ENCODE measurements at regions not wholly inside any gene's neighbourhood (a gene's known extent, or its start where the extent isn't known, plus 50 kb on each side); places are given as distances from the start of the nearest gene placed in this dataset.
"Not testable (repeated sequence)": the region's sequence is repeated elsewhere in the genome, so short reads cannot be mapped to it uniquely, and the experiment has no call there.

DNA sequence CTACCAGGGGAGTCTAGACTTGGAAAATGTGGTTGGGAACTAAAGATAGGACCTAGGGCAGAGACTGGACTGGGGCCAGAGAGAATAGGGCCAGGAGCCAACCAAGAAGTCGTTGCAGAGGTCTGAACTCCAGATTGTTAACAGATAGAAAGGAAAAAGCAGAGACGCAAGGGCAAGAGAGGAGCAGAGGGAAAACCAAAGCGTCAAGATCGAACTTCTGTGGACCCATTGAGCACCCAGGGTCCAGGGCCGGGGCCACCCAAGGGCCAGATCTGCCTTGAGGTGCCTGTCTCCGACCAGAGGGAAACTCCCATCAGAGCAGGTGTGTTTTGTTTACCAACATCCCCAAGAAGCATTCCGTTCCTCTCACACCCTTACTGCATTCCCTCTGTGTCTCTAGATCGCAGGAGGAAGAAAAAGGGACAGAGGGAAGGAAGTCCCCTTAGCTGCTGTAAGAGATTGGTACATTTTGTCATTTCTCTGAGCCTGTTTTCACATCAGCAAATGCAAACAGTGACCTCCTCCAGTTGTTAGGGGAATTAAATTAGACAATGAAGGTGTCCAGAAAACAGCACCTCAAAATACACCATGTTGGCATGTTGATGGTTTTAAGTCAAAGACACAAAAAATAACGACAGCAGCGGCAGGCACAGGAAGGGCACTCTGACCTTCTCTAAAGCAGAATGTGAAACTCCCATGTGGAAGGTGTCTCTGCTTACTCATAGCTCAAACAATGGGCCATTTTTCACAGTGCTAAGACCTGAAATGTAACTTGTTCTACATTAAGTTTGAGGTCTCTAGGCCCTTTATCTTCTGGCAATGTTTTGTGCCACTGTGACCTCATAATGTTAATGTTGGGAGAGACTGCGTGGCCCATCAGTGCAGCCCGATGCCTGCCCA, 105.8 kb upstream of the RAB4A start:
- DNase-seq: no peak

DNA sequence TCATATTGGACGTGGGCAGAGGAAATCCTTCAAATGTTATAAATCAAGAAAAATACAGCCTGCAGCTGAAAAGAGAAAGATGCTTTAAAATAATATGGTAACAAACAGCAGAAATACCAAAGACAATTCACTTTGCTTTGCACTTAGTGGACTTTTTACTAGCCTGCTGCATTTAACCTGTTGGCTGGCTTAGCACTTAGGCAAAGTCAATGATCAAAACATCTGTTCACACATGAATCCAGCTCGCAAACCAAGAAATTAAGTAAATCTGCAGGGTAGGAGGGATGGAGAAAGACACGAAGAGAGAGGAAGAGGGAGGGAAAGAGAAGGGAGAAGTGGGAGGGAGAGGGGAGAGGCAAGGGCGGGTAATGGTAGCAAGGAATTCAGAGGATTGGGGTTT, 103.6 kb upstream of the RAB4A start:
- DNase-seq: no peak

DNA sequence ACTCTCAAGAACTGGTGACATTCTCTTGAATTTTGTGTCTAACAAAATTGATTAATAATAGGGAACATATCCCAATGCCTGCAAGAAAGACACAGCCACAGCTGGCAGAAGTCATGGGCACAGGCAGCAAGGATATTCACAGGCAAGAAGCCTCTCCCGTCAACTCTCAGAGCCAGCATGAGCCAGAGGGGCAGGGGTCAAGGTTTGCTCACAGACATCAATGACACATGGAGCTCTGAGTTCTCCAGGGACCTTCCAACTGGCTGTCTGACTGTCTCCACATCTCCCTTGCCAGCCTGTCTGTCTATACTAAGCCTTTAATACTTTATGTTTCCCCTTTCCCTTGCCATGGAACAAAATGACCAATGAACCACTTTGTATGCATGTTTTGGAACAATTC, 101.5 kb upstream of the RAB4A start:
- DNase-seq: no peak

DNA sequence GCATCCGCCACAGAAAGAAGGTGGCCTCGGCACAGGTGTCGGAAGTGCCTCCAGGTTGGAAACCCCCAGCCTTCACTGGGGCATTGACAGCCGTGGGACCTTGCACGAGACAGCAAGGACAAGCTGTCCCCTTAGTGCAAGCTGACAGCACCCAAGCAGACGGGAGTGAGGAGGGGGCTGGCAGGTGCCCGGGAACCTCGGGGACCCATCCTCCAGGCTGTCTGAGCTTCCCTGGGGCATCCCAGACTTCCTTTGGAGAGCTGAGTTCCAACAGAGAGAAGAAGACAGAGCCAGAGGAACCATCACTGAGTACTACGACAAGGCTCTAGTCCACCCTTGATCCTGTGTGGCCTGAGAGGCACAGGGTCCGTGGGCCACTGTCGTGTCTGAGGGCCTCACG, 100.6 kb upstream of the RAB4A start:
- no peak for DNase-seq

DNA sequence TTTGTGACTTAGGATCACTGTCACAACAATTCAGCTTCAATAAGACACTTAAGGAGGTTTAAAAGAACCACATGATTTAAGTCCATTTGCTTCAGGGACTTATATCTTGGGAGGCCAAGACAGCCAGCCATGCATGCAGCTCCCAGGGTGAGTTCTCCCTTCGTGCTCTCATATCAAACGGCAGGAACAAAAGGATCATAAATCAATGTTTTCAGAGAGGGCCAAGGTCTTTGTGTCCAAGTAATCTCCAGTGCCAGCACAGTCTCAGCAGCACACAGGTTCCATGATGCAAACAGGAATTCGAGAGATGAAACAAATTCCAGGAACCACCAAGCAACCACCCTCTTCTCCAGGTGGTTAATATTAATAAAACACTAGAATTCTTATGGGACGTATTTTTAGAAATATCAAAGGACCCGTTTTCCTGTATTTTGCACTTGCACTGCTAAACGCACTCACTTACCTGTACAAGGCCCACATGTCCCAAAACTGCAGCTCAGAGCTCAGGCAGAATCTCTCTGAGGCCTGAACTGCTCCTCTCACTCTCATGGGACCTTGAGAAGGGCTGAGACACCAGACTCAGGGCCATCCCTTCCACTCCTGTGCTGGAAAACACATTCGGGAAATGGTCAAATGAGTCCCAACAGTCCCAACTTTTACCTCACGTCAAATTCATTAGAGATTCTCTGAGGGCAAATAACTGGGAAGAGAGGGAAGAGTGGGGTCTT, 100.0 kb upstream of the RAB4A start:
- no peak for DNase-seq

DNA sequence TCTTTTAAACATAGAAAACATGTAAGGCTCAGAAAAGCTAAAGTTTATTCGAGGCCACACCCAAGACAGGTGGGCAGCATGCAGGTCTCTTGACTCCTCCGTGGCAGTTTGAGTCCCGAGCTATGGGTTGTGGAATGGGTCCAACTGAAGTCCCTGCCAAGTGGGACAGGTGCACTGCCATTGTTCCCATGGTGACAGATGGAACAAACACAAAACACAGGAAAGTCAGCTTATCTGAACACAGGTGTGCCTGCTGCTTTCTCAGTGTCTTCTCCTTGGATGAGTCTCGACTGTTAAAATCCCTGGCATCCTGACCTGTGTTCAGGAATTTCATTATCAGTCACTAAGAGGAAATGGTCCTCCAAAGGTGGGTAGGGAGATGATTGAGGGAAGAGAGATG, 99.0 kb upstream of the RAB4A start:
- DNase-seq: no peak

DNA sequence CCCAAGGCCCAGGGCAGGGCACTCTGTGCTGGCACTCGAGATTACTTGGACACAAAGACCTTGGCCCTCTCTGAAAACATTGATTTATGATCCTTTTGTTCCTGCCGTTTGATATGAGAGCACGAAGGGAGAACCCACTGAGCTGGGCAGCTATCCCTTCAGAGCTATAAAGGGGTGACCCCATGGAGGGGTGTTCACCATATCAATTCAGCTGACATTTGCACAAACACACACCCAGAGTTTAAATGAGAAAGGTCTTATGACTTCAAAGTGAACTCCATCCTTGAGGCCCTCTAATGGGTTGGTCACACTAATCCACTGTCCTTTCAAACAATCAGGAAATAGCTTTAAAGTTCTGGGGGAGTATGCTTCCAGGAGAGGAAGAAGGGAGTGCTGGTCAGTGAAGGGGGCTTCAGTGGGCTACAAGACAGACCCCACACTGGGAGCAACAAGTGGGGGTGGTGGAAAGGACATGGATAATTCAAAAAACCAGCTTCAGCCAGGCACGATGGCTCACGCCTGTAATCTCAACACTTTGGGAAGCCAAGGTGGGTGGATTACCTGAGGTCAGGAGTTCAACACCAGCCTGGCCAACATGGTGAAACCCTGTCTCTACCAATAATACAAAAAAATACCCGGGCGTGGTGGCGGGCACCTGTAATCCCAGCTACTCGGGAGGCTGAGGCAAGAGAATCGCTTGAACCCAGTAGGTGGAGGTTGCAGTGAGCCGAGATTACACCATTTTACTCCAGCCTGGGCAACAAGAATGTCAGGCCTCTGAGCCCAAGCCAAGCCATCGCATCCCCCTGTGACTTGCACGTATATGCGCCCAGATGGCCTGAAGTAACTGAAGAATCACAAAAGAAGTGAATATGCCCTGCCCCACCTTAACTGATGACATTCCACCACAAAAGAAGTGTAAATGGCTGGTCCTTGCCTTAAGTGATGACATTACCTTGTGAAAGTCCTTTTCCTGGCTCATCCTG, 97.1 kb upstream of the RAB4A start:
- DNase-seq: not testable (repeated sequence)

DNA sequence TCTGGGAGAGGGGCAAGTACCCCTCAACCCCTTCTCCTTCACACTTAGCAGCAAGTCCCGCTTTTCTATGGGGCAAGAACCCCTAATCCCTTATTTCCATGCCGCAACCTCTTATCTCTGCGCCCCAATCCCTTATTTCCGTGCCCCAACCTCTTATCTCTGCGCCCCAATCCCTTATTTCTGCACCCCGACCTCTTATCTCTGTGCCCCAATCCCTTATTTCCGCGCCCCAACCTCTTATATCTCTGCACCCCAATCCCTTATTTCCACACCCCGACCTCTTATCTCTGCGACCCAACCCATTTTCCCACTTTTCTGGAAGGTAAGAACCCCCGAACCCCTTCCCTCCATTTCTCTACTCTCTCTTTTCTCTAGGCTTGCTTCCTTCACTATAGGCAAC, 95.6 kb upstream of the RAB4A start:
- DNase-seq: not testable (repeated sequence)

DNA sequence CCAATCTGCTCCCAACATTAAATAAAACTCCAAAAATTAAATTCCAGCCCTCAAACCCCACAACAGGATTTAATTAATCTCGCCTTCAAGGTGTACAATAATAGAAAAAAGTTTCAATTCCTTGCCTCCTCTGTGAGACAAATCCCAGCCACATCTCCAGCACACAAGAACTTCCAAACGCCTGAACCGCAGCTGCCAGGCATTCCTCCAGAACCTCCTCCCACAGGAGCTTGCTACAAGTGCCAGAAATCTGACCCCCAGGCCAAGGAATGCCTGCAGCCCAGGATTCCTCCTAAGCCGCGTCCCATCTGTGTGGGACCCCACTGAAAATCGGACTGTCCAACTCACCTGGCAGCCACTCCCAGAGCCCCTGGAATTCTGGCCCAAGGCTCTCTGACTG, 94.5 kb upstream of the RAB4A start:
- not testable (repeated sequence) for DNase-seq

DNA sequence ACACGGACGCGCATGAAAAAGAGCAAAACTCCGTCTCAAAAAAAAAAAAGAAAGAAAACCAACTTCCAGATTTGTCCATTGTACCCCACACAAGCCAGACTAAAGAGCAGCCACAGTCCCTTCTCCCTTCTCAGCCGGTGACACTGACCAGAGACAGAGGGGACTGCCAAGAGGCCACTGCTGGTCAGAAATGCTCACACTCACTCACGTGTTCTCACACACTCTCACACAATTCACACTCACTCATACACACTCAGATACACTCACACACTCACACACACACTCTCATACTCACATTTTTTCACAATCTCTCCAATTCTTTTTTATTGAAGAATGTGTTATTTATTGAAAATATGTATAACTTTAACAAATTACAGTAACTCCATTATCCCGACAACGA, 90.8 kb upstream of the RAB4A start:
- no peak for DNase-seq

DNA sequence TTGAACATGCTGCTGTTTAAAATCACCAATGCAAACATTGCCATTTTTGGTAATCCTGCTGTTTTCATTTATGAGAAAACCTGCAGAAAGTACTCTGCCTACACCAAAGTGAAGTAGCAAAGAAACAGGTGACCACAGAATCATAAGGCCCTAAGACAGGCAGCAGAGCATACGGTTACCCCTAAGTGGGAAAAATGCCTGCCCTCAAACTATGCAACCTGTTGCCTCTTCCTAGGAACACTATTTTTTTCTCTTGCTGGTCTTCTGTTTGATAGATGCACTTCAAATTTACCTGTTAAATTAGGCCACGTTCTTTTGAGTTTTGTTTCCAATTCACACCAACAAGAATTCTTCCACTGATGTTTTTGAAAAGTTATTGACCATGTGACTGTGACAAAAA, 89.5 kb upstream of the RAB4A start:
- no peak for DNase-seq

DNA sequence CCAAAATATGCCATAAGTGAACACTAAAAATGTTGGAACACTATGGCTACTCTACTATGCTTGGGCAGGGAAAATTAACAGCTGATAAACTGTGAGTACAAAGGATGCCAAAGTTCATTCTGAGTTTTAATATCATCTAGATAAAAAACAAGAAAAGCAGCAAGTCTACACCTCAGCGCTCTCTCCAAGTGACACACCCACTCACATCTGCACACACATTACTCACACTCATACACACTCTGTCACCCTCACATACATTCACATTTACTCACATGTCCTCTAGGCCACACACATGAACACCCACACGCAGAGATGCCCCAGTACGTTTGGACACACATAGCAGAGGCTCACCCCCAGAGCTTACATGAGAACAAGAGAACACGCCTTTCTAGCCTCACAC, 87.3 kb upstream of the RAB4A start:
- no peak for DNase-seq

DNA sequence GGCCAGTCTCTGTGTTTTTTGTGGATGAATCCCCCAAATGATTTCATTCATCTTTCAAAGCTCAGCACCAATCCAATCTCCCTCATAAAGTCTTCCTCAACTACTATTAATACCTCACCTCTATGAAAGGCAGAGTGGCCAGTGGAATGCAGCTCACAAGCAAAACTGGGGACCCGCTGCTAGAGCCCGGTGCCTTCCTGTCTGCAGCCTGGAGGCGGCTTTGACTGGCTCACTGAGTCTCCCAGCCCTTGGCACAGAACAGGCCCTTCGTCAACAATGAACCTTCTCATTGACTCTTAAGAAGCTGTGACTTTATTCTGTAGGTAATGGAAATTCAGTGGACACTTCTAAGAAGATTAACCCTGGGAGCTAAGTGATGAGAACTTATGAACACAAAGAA, 86.8 kb upstream of the RAB4A start:
- DNase-seq: no peak

DNA sequence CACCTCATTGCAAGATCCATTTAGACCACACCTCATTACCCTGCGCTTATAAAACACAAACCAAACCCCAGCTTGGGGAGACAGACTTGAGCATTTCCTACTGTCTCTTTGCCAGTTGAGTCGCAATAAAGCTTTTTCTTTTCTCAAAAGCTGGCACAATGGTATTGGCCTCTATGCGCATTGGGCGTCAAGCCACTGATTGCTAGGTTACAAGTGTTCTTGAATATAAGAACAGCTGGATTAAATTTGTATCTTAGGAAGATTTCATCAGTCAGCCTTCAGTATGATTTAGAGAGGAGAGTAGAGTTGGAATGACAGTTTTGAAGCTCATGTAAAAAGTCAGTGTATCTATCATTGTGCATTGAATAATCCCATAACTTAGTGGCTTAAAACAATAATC, 84.9 kb upstream of the RAB4A start:
- no peak for DNase-seq

DNA sequence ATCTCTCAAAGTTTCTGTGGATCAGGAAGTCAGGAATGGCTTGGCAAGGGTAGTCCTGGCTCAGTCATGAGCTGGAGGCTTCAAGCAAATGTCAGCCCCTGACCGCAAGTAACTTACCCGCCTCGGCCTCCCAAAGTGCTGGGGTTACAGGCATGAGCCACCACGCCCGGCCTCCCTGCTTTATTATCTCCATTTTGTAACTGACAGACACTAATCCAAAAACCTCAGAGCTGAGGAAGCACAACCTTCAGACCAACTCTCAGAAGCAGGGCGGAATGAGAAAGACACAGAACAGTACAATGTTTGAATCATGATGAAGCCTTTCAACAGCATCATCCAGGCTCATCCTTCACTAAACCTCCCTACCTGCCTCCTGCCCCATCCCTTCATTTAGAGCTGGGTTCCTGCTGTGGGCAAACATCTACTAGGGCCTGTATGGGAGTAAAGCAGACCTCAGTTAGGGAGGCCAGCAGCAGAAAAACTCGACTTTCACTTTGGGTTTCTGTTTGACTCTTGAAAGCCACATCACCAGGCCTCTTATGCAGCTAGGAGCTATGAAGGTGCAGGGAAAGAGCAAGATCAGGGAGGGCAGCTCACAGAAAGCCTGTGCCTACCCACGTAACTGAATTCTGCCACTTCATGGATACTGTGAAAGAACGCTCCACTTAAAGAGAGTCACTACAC, 84.4 kb upstream of the RAB4A start:
- no peak for DNase-seq

DNA sequence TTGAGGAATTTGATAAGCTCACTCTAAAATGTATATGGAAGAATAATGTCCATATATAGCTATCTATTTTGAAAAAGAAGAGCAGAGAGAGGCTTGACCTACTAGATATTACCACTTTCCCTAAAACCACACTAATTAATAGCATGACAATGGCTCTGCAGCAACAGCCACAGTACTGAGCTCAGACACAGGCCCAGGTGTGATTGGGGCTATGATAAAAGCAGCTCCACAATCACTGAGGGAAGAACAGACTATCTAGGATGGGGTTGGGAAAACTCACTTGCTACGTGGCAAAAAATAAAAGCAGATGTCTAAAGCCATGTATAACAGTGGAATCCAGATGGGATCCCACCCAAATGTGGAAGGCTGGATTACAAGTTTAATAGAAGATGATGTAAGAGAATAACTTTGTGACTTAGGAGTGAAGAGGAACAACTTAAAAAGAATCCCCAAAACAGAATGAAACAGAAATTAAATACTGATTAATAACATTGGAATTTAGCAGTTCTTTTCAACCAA, 80.8 kb upstream of the RAB4A start:
- DNase-seq: no peak

DNA sequence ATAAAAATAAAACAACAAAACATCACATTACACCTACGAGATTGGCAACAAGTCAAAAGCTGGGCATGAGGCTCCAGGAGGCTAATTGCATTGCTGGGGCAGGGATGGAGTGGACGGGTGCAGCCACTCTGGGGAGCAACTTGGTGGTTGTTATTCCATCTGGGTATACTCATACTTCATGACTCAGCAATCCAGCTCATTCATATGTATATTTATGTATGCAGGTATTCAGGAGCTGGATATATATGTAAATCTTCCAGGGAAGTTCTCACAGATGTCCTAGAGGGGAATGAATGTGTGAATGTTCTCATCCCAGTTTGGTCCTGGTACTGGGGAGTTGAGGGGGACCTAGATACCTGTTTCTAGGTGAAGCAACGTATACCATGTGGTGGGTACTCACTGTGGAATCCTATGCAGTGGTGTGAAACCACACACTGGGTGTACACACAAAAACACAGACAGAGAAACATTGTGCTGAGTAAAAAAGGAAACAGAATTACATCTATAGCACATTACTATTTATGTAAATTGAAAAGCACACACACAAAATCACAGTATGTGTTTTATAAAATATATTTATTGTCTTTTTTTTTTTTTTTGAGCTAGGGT, 79.7 kb upstream of the RAB4A start:
- no peak for DNase-seq

DNA sequence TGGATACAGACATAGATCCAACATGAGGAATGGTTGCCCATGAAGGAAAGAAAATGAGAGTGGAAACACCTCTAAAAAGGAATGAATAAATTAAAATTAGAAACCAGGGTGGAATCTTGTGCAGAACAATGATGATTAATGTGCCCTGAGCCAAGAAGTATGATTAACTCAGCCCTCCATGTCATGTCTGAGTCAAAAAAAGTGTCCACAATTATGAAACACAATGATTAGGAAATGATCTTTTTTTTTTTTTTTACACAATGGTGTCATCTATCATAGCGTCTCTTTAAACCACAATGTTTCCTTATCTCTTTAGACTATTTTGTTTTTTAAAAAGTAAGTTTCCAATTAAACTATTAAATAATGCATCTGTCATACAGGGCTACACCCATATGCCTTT, 78.9 kb upstream of the RAB4A start:
- DNase-seq: no peak

DNA sequence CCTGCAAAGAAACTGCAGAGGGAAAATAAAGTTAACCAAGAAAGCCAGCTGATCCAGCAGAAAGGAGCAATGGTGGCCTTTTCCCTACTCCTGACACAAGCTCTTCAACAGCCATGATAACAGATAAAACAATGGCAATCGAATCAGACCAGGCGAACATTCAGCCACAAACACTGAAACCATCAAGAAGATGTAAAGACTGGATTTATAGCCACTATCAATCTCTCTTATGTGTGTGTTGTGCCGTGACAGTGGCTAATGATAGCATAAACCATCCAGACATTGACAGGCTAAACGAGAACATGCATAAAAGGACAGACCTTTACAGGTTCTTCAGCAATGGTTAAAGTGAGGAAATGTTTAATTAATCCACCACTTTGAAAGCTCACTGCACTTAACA, 78.1 kb upstream of the RAB4A start:
- no peak for DNase-seq

DNA sequence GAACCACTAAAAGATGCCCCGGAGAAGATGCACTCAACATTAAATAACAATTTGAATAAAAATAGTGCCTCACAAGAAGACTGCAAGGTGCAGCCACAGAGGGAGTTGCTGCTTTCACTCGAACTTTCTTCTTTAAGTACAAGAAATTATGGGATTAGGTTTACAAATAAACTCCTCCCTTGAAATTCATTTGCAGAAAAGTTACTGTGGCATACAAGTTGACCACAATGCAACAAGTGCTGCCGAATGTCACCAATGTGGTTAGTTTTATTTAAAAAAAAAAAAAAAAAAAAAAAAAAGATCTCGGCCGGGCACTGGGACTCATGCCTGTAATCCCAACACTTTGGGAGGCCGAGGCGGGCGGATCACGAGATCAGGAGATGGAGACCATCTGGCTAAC, 76.8 kb upstream of the RAB4A start:
- DNase-seq: no peak

DNA sequence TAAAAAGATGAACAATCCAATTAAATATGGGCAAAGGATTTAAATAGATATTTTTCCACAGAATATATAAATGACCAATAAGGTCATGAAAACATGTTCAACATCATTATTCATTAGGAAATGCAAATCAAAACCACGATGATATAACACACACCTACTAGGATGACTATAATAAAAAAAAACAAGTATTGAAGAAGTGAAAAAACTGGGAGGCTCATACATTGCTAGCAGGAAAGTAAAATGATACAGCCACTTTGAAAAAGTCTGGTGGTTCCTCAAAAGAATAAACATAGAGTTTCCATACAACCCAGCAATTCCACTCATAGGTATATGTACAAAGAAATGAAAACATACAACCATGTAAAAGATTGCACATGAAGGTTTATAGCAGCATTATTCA, 75.7 kb upstream of the RAB4A start:
- no peak for DNase-seq
